Breast epithelium (tissue), 3 donors: ENCODE measurements at regions not wholly inside any gene's neighbourhood (a gene's known extent, or its start where the extent isn't known, plus 50 kb on each side); places are given as distances from the start of the nearest gene placed in this dataset.

ENCODE experiments used
- POLR2A ChIP-seq: fragments of 450-650 bp; IDR thresholded peaks from one replicate; pipeline ENCODE4 v1.6.1; 2016; ENCODE audit warnings: antibody characterized with exemption, mild to moderate bottlenecking, moderate library complexity
- POLR2AphosphoS5 ChIP-seq, 3 donors: sonication (generic); formaldehyde crosslinking; IDR thresholded peaks; one replicate each; pipeline ENCODE4 v1.6.1; 2017; ENCODE audit warnings: antibody characterized with exemption in 3 of 3
- TF ChIP-seq, protein P1 (sequence below), 3 donors: fragments of 450-650 bp; IDR thresholded peaks; one replicate each; pipeline ENCODE4 v1.5.1; 2016 to 2017; ENCODE audit warnings: antibody characterized with exemption in 3 of 3, mild to moderate bottlenecking in 3 of 3, moderate library complexity in 3 of 3

DNA sequence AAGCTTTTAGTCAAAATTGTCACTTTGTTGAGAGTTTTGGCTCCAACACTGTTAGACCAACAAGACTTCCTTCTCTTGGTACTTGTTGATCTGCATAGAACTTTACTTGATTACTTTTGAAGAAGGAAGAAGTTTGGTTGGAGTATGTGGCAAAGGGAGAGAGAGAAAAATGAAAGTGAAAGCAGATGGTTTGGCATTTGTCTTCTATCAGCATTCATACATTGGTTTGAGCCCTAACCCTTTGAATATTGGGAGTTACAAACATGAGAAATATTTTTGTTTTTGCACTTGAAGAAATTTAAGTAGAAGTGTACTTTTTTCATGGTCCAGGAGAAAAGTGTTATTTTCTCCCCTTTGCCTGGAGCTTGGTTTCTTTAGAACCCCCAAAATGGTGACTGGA is 169.8 kb downstream of the ADGRL4 start:
- TF ChIP-seq, protein P1, sequence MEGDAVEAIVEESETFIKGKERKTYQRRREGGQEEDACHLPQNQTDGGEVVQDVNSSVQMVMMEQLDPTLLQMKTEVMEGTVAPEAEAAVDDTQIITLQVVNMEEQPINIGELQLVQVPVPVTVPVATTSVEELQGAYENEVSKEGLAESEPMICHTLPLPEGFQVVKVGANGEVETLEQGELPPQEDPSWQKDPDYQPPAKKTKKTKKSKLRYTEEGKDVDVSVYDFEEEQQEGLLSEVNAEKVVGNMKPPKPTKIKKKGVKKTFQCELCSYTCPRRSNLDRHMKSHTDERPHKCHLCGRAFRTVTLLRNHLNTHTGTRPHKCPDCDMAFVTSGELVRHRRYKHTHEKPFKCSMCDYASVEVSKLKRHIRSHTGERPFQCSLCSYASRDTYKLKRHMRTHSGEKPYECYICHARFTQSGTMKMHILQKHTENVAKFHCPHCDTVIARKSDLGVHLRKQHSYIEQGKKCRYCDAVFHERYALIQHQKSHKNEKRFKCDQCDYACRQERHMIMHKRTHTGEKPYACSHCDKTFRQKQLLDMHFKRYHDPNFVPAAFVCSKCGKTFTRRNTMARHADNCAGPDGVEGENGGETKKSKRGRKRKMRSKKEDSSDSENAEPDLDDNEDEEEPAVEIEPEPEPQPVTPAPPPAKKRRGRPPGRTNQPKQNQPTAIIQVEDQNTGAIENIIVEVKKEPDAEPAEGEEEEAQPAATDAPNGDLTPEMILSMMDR (IDR thresholded peaks at IDR 0.05) = no peak
- no peak for TF ChIP-seq POLR2A
- no peak for TF ChIP-seq POLR2AphosphoS5 (IDR thresholded peaks at IDR 0.05)
